Lung (tissue), 11 donors: ENCODE measurements at regions not wholly inside any gene's neighbourhood (a gene's known extent, or its start where the extent isn't known, plus 50 kb on each side); places are given as distances from the start of the nearest gene placed in this dataset.

ENCODE experiments used
- ATAC-seq: fragments of 200-7000 bp; cut with Tn5 transposase; one replicate; pipeline ENCODE4 v1.9.1; 2020; ENCODE audit warnings: moderate number of reproducible peaks; ENCODE audit not compliant: insufficient read depth, low FRiP score
- DNase-seq, 3 donors: peaks; one replicate each; pipeline ENCODE4 v3.0.0-alpha.2; 2013 to 2017
- H3K27ac ChIP-seq, 2 donors: one replicate each; pipeline ENCODE4 v1.5.1; 2013; ENCODE audit warnings: mild to moderate bottlenecking in 2 of 2, moderate library complexity in 2 of 2, control low read depth in 1 of 2, inconsistent platforms in 1 of 2, low read depth in 1 of 2, low read length in 1 of 2
- H3K27me3 ChIP-seq, 3 donors: one replicate each; pipeline ENCODE4 v1.5.1; 2013; ENCODE audit warnings: low read length in 2 of 3; ENCODE audit not compliant: control insufficient read depth in 3 of 3, insufficient read depth in 3 of 3
- H3K36me3 ChIP-seq, 4 donors: one replicate each; pipeline ENCODE4 v1.5.1; 2013; ENCODE audit warnings: low read length in 4 of 4, mild to moderate bottlenecking in 1 of 4, moderate library complexity in 1 of 4; ENCODE audit not compliant: control insufficient read depth in 4 of 4, insufficient read depth in 4 of 4
- H3K4me1 ChIP-seq, 5 donors: one replicate each; pipeline ENCODE4 v1.5.1; 2013; ENCODE audit warnings: low read length in 5 of 5, mild to moderate bottlenecking in 2 of 5, moderate library complexity in 1 of 5; ENCODE audit not compliant: control insufficient read depth in 5 of 5, insufficient read depth in 5 of 5
- H3K4me3 ChIP-seq: one replicate; pipeline ENCODE4 v1.5.1; 2013; ENCODE audit warnings: mild to moderate bottlenecking, control low read depth, moderate library complexity
- H3K9ac ChIP-seq, 2 donors: one replicate each; pipeline ENCODE4 v1.5.1; 2013; ENCODE audit warnings: low read length in 2 of 2, control low read depth in 1 of 2; ENCODE audit not compliant: insufficient read depth in 1 of 2
- H3K9me3 ChIP-seq, 4 donors: one replicate each; pipeline ENCODE4 v1.5.1; 2013; ENCODE audit warnings: low read length in 3 of 4, mild to moderate bottlenecking in 1 of 4, moderate library complexity in 1 of 4; ENCODE audit not compliant: control insufficient read depth in 4 of 4, insufficient read depth in 3 of 4
- CTCF ChIP-seq: IDR thresholded peaks from 2 replicates; pipeline ENCODE4 v1.5.1; 2012; ENCODE audit warnings: mild to moderate bottlenecking; ENCODE audit errors: control extremely low read depth, extremely low read depth
- WGBS, 2 donors: extraction: QIAGEN DNeasy Blood & Tissue Kit; methylation state at CpG; one replicate each; pipeline ENCODE4 v1.1.7; 2013; 5-methylcytosine and 5-hydroxymethylcytosine counted together
- donor health status: control.
- donor health status: control.
- donor health status: Bipolar disorder and iron deficiency.
- donor health status: healthy.
- donor health status: DM: yes; HTN: yes; CAD: no.

GRCh38 chr20:33910529-33911327 lies 83.0 kb upstream of the RALY start:
- Histone ChIP-seq H3K27ac (peak overlapping the region in 1 of 2 donors; percentile 60), H3K4me1 (peaks cover 0 to 31% (median 5%) of the 10 kb centered on the region in 5 donors), H3K36me3 (no peaks in the 10 kb centered on the region), H3K27me3 (no peaks in the 10 kb centered on the region), H3K9ac (no peak overlapping the region), H3K4me3 (no peak overlapping the region), H3K9me3 (no peaks in the 10 kb centered on the region)
- ATAC-seq, result no peak
- no peak for DNase-seq
- WGBS, 2 donors, result 81 to 86% methylated on average over 6 of the region's 6 CpGs
- no peak for TF ChIP-seq CTCF

GRCh38 chr20:33914919-33915318 lies 78.8 kb upstream of the RALY start:
- Histone ChIP-seq H3K27me3 (no peaks in the 10 kb centered on the region), H3K9me3 (no peaks in the 10 kb centered on the region), H3K4me3 (no peak overlapping the region), H3K4me1 (peaks cover 0 to 14% (median 4%) of the 10 kb centered on the region in 5 donors), H3K9ac (no peak overlapping the region), H3K27ac (no peak overlapping the region), H3K36me3 (no peaks in the 10 kb centered on the region)
- no peak for TF ChIP-seq CTCF
- WGBS, 2 donors, result 64 to 67% methylated on average over 4 of the region's 4 CpGs
- ATAC-seq (no peak), DNase-seq (peak in 1 of 3 donors; percentile 10)

GRCh38 chr20:33915726-33916331 lies 77.9 kb upstream of the RALY start:
- H3K4me1 ChIP-seq, result peaks cover 0 to 7% (median 4%) of the 10 kb centered on the region in 5 donors
- H3K27ac ChIP-seq, result peak overlapping the region in 1 of 2 donors; percentile 23
- H3K4me3 ChIP-seq, result no peak overlapping the region
- DNase-seq (no peak), ATAC-seq (no peak)
- H3K36me3 ChIP-seq, result no peaks in the 10 kb centered on the region
- no peaks in the 10 kb centered on the region for H3K27me3 ChIP-seq
- TF ChIP-seq CTCF, result peak; percentile 34
- WGBS, 2 donors, result 79% methylated on average over 6 of the region's 6 CpGs
- no peaks in the 10 kb centered on the region for H3K9me3 ChIP-seq
- H3K9ac ChIP-seq, result no peak overlapping the region
